ENCODE measurements at regions not wholly inside any gene's neighbourhood (a gene's known extent, or its start where the extent isn't known, plus 50 kb on each side); places are given as distances from the start of the nearest gene placed in this dataset.

DNA sequence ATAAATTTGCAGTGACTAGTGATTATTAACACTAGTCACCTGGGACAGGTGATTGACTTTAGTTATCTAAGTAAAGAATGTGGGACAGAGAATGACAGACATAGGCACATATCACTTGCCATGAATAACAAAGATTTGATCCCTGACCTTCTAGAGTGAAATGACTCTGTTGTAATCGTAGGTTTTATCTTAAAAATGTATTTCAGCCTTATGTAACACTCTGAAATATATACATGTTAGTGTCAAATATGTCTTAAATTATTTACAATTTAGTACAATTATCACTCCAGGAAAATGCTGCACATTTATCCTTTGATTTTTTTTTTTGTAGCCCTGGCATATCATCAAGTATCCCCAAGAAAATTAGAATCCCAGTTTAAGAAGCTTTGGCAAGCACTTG is 186.4 kb upstream of the PTGFR start:
- TF ChIP-seq, protein P1, sequence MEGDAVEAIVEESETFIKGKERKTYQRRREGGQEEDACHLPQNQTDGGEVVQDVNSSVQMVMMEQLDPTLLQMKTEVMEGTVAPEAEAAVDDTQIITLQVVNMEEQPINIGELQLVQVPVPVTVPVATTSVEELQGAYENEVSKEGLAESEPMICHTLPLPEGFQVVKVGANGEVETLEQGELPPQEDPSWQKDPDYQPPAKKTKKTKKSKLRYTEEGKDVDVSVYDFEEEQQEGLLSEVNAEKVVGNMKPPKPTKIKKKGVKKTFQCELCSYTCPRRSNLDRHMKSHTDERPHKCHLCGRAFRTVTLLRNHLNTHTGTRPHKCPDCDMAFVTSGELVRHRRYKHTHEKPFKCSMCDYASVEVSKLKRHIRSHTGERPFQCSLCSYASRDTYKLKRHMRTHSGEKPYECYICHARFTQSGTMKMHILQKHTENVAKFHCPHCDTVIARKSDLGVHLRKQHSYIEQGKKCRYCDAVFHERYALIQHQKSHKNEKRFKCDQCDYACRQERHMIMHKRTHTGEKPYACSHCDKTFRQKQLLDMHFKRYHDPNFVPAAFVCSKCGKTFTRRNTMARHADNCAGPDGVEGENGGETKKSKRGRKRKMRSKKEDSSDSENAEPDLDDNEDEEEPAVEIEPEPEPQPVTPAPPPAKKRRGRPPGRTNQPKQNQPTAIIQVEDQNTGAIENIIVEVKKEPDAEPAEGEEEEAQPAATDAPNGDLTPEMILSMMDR (tag by site-specific recombination; IDR thresholded peaks at IDR 0.05), result no peak
- no peak for TF ChIP-seq YY1 (tag by site-specific recombination; IDR thresholded peaks at IDR 0.05)
- no peak for TF ChIP-seq ZSCAN23 (tag by site-specific recombination; IDR thresholded peaks at IDR 0.05)

All from HEK293 (cell line).